NCI-H69 (cell line): ENCODE measurements at regions not wholly inside any gene's neighbourhood (a gene's known extent, or its start where the extent isn't known, plus 50 kb on each side); places are given as distances from the start of the nearest gene placed in this dataset.
"Not testable (repeated sequence)": the region's sequence is repeated elsewhere in the genome, so short reads cannot be mapped to it uniquely, and the experiment has no call there.

ENCODE experiments used
- DNase-seq: peaks from one replicate; lab custom pipeline; 2025; lab: John Stamatoyannopoulos, UW

DNA sequence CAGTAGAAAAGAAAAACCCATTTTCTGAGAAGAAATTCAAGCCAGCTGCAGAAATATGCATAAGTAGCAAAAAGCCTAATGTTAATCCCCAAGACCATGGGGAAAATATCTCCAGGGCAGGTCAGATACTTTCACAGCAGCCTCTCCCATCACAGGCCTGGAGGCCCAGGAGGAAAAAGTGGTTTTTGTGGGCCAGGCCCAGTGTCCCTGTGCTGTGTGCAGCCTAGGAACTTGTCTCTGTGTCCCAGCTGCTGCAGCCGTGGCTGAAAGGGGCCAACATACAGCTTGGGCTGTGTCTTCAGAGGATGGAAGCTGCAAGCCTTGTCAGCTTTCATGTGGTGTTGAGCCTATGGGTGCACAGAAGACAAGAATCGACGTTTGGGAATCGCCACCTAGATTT lies 581.0 kb downstream of the C4orf33 start:
- DNase-seq, result no peak

DNA sequence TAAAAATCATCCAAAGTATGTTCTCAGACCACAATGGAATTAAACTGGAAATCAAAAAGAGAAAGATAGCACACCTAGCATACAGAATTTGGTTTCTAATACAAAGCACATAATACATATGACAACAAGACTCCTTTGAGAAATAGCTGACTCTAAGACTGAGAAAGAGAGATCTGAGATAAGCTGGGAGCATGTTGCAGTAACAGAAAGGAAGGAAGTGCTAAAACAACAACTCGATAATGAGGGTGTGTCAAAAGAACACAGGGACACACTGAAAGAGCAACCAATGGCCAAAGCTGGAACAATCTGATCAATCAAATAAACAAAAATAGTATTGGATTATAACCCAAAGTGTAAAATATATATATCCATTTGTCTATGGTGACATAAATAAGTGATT lies 586.6 kb downstream of the C4orf33 start:
- no peak for DNase-seq

DNA sequence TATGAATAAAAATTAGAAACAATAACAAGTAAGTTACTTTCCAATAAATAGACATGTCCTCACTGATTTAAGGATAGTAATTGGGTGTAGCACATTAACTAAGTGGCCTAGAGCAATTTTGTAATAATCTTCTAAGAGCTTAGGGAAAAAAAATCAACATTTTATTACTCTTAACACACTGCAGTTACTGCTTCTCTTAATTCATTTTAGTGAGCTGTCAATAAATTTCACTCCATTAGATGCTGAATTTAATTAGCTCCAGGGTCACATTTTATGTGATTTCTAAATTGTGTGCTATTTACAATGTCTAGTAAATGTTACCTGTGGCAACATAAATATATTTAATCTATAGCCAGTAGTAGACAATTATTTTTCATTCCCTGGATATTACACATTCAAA lies 612.0 kb downstream of the C4orf33 start:
- DNase-seq, result peak; percentile 8

DNA sequence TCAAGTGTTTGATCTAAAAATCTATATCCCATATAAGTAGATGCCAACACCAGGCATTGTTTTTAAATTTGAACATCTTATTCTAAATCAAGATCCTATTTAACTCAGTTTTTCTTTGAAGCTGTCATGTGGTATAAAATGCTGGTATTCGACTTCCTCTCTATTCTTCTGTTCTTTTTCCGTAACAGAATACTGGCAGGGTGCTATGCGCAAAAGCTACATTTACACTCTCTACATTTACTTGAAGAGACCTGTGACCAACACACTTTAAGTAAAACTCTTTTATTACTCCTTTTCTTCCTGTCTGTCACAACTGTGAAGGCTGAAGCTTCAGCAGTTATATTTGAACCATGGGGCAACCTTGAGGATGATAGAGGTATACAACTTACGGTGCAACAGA lies 612.8 kb downstream of the C4orf33 start:
- no peak for DNase-seq

DNA sequence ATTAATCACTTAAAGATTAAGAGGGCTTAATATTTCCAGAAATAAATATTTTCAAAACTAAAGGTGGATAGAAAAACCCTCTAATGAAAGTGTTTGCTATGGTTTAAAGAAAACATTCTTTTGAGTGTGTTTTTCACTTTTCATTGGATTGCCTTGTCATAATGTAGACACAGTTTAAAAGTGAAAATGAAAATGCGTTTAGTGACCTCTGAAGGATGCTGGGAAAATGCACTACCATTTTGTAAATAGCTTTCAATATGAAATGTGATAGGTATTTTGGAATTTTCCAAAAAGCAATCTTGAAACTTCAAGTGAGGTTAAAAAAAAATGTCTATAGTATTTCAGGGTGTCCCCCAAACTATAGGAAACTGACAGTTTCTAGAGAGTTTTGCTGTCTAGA lies 642.2 kb downstream of the C4orf33 start:
- DNase-seq, result no peak

DNA sequence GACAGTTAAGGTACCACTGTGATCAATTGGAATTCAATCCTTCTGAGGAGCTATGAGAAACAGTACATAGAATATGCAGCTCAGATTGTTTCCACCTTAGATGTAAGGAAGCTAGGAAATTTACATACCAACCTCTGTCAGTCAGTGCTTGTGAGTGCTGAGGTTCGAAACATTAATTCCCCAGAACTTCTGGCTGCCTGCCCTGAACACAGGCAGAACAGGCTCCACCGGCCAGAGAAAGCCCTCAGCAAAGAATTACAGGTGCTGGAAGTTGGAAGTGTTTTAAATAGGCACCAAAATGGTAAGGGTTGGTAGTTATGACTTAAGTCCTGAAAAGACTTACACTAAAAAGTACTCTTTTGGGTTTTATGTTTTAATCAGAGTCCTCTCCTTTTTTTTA lies 651.8 kb downstream of the C4orf33 start:
- DNase-seq, result peak; percentile 7

DNA sequence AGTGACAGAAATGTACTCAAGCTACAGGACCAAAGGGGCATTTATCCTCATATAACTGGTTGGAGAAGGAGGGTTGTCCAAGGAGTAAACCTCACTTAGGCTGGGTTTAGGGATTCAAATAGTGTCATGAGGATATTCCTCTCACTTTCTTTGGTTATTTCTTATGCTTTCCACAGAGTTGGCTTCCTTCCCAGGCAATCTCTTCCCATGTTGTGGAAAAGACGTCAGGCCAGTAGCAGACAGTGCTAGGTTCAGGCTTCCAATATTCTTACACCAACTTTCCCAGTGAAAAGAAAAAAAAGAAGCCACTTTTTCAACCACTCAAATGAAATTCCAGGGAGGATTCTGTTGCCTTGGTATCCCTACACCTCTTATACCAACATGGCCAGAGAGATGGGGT lies 653.0 kb downstream of the C4orf33 start:
- no peak for DNase-seq

DNA sequence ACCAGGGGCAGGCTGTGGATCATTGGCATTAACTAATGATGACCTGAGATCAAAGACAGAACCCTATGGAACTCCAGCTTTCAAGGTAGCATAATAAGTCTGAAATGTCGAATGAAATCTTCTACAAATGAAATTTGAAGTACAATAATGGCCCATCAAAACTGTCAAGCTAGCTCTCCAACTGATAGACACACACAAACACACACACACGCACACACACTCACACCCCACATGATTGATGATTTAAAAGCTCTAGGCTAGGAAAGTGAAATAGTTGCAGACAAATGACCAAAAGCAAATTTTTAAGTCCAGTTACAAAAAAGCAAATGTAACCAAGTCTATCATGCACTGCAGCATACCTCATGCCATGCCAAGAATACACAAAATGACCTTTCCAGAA lies 655.7 kb downstream of the C4orf33 start:
- DNase-seq, result no peak

DNA sequence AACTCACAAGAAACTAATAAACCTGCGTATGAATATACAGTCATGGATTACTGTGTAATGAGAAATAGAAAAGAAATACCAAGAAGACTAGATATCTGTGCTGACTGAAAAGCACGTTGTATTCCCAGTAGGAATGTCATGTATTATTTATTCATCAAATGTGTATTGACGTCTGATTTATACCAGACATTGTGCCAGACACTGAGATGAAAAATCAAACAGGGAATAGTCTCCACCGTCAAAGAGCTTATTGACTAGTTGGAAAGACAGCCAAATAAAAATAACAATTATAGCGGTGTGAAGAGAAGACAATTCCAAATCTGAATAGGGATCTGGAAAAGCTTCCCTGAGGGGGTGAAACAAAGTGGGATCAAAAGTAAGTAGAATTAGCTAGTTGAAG lies 687.6 kb downstream of the C4orf33 start:
- DNase-seq, result no peak

DNA sequence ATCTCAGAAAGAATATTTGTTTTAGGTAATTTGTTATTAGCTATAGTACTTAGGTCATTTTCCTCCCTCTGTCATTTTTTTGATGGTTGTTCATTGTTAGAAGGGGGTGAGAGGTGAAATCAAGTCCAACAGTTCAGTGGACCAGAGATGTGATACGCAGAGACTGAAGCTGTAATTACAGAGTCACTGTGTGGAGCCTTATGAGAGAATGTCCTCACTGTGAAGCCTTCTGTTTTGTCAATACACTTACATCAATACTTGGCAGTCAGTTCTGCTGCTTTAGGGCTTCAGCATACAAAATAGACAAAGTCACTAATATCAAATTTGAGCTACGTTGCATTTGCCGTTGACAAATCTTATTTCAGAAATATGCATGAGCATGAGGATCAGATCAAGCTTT lies 692.5 kb downstream of the C4orf33 start:
- peak; percentile 80 for DNase-seq

DNA sequence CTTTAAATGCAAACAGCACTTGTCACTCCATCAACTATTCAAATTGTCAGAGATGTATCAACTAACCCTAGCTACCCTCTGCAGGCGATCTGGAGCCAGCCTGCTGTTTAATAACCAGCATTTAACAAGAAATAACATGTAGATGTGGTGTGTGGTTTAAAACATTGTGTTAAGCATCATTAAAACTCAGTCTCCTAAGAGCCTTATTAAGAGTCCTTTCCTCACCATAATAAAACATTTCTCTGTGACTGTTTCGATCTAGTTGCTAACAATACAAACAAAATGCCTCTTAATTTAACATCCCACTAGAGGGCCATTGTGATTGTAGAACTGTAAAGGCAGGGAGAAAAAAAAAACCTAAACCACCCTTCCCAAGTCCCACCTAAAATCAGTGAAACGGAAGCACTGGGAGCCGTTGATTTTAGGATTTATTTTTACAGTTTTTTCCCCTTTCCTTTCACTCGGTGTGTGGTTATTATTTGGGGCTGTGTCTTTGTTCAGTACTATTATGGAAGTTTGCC lies 708.6 kb downstream of the C4orf33 start:
- peak; percentile 83 for DNase-seq

DNA sequence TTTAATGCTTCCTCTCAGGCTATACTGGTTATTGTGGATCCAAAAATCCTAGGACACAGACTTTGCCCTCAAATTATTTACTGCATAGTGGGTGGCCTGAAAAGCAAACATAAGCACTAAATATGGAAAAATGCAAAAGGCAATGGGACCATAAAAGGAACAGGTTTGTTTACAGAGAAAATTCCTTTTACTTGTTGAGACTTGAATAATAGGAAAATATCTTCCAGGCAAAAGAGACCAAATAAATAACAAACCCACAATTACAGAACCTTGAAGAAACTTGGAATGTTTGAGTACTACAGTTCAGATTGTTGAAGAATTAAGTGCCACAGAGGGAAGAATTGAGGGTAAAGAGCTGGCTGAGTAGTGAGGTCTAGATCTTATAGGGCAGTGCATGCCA lies 711.0 kb downstream of the C4orf33 start:
- DNase-seq, result peak; percentile 62

DNA sequence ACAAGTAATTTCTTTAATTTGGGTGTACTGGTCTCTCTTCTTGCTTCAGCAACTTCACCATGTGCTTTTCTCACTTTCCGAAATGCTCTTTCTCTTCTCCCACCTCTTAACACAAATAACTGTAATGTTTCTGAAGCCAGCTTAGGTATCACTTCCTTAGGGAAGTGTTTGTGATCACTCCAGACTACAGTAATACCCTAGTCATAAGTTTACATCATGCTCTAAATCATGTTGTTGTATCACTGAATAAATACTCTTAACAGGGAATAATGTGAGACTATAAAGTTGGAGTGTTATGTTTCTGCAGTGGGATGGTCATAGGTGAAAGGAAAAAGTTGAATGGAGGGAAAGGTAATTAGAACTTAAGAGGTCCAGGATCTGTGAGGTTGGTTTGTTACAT lies 712.3 kb downstream of the C4orf33 start:
- peak; percentile 30 for DNase-seq

DNA sequence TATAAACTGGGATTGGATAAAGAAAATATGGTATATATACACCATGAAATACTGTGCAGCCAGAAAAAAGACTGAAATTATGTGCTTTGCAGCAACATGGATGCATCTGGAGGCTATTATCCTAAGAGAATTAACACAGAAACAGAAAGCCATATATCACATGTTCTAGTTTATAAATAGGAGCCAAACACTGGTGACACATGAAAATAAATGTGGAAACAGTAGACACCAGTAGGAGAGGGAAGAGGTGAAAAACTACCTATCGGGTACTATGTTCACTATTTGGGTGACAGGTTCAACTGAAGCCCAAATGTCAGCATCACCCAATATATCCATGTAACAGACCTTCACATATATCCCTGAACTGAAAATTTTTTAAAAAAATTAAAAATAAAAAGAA lies 725.1 kb downstream of the C4orf33 start:
- DNase-seq, result peak; percentile 48

DNA sequence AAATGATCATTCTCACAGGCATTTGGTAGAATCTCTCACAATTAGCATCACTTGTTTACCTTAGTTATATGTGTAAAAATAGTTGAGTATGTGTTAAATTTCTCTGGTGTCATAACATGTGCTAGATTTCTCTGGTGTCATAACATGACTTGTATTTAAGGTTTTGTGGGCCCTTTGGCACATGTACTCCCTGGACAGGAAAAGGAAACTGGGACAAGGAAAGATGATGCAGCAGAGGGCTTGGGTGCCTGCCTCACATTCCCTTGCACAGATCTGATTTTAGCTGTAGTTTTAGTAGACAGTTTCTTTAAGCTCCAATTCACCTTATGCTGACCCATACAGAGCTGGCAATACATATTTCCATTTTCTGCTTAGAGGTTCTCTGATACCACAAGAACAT lies 726.0 kb downstream of the C4orf33 start:
- DNase-seq, result no peak

DNA sequence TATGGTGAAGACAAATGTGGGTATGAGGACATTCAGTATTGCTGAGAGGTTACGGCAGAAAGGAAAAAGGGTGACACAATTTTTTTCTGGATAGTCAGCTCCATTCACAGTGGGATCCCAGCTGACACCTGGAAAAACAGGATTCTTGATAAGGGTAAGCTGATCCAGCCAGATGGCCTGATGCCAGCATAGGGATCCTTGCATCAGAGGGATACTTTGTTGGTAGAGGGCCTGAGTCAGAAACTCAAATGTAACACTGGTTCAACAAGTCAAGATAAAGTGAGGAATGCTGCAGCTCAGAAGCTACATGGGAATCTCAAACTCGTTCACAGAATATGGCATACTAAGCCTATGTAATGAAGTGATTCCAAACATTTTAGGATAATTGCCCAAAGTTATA lies 726.7 kb downstream of the C4orf33 start:
- DNase-seq, result peak; percentile 46

DNA sequence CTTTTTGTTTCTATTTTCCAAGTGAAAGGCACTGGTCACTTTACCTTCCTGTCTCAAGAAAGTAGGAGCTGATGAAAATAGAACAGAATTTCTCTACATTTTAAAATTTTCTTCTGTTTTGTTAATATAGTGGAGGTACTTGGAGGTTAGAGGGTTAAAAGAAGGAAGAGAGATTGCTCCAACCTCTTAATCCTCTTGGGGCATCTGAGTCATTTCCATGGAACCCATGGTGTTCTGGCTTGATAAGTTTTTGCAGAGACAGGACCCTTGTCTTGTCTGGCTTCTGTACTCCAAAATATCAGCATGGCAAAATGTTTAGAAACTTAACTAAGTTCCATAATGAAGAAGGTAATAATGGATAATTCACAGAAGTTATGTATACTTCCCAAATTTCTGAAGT lies 727.2 kb downstream of the C4orf33 start:
- DNase-seq, result no peak

DNA sequence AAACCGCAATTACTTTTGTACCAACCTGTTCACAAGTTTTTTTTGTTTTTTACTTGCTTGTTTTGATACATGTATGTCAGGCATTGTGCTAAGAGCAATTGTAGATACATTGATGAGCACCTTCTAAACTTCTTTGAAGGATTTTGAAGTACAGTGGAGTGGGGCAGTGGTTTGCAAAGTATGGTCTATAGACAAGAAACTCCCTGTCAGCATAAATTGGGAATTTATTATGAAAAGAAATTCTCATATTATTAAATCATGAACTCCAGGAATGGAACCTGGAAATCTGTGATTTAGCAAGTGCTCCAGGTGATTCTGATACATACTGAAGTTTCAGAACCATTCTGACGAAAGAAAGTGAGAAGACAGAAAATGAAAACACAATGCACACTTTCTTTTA lies 733.4 kb downstream of the C4orf33 start:
- no peak for DNase-seq

DNA sequence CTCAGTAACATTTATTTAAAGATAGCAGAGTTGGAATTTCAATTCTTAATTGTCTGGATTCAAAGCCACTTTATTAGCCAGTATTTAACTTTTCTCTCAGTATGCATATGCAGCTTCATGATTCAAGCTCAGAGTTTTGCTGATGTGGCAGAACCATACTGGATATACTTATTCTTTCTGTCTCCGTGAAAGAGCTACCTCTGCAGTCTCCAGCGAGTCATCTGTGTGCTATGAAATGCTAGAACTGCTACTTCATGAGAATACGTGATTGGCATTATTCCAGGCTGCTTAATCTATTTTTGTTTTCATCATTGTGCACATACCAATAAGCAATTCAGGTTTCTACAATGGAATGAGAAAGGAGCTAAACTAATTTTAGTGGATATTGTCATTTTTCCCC lies 743.7 kb downstream of the C4orf33 start:
- DNase-seq, result no peak

DNA sequence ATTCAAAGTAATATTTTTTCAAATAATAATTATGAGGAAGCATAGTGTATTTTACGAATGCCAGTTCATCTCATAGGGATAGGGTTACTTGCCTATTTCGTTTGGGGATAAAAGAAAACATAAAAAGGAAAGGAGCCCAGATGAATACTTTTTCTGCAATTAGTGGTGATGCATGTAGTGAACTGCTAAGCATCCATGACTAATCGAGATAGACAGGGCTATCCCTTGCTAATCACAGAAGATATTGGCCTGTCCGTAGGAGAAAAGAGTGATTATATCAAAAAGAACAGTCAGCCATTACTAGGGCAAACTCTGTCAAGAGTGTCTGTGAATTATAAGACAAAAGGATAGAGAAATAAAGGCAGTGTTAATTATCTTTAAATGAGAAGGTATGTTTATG lies 746.1 kb downstream of the C4orf33 start:
- no peak for DNase-seq

DNA sequence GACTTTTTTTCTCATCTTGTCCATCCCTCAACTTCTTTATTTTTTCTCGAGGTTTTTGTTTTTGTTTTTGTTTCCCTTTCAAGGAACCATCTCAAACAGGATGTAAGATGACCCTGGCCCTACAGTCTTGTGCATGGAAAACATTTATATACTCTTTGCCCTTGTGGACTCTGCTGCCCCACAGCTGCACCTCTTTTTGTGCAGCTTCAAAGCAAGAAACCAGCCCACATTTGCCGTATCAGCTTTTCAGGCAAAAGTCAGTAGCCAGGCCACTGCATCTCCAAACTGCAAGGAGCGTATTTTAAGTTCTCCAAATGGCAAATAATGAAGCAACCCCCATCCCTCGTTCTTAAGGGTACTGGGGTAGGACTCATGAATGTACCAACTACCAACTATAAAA lies 756.5 kb downstream of the C4orf33 start:
- no peak for DNase-seq

DNA sequence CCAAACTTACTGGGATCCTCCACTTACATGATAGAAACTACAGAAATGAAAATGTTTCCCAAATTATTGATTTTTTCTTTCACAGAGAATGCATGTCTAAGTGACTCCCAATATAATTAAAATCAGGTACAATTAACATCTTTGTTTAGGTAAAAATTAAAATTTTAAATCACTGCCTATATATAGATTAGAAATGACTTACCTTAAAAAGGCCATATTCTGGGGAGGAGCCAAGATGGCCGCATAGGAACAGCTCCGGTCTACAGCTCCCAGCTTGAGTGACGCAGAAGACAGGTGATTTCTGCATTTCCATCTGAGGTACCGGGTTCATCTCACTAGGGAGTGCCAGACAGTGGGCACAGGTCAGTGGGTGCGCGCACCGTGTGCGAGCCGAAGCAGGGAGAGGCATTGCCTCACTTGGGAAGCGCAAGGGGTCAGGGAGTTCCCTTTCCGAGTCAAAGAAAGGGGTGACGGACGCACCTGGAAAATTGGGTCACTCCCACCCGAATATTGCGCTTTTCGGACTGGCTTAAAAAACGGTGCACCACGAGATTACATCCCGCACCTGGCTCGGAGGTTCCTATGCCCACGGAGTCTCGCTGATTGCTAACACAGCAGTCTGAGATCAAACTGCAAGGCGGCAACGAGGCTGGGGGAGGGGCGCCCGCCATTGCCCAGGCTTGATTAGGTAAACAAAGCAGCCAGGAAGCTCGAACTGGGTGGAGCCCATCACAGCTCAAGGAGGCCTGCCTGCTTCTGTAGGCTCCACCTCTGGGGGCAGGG lies 757.9 kb downstream of the C4orf33 start:
- not testable (repeated sequence) for DNase-seq

DNA sequence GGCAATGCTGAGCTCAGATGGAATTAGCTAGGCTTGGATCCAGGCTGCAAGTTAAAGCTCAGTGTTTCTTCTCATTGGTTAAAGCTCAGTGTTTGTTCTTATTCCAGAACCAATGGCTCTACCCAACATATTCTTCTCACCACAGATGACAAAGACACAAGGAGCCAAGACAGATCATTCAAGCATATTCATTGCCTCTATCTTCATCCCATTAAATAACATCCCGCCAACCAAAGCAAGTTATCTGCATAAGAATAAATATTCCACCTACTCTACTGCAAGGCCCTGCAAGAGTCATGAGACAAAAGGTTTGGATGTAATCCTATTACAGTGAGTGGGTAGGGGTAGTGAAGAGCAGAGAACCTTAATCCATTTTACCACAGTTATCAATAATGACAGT lies 766.5 kb downstream of the C4orf33 start:
- no peak for DNase-seq

DNA sequence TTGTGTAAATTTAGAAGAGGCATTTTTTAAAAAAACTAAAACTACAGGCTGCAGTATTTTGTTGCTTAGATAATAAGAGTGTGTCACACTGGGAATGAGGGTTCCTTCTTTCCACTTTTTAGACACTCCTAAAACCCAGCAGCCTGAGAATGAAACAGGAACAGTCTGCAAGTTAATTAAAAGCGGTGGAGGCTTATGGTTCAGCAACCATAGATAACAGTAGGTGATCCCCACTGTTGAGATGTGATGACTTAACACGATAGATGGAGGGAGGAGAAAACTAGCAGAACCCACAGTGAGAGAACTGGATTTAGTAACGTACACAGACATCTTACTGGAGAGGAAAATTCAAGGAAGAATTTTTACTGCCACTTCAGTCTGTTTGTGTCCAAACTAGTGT lies 767.3 kb downstream of the C4orf33 start:
- DNase-seq, result no peak
